HG02610 (cell line): ENCODE measurements at regions not wholly inside any gene's neighbourhood (a gene's known extent, or its start where the extent isn't known, plus 50 kb on each side); places are given as distances from the start of the nearest gene placed in this dataset.
"Not testable (repeated sequence)": the region's sequence is repeated elsewhere in the genome, so short reads cannot be mapped to it uniquely, and the experiment has no call there.

Experiments used
- ATAC-seq: cut with Tn5 transposase; IDR thresholded peaks from one replicate; pipeline ENCODE4 v1.9.1; 2021; ENCODE audit warnings: mild to moderate bottlenecking, moderate library complexity; ENCODE audit not compliant: unreplicated experiment

GRCh38 chr6:120534954-120535353, 799.3 kb downstream of the TBC1D32 start:
- no peak for ATAC-seq

GRCh38 chr6:120526576-120526975, 807.7 kb downstream of the TBC1D32 start:
- no peak for ATAC-seq

GRCh38 chr6:120514544-120514943, 819.7 kb downstream of the TBC1D32 start:
- ATAC-seq, result no peak

GRCh38 chr6:120511712-120512111, 822.6 kb downstream of the TBC1D32 start:
- no peak for ATAC-seq

- no peak for ATAC-seq
These were observed 835.6 kb downstream of the TBC1D32 start for GRCh38 chr6:120498711-120499110.

- ATAC-seq, result no peak
These were observed 837.6 kb downstream of the TBC1D32 start for GRCh38 chr6:120496661-120497060.

- ATAC-seq, result no peak
These were observed 840.8 kb downstream of the TBC1D32 start for GRCh38 chr6:120493505-120493904.

GRCh38 chr6:120489941-120490340, 844.3 kb downstream of the TBC1D32 start:
- no peak for ATAC-seq

- ATAC-seq, result no peak
These were observed 850.1 kb downstream of the TBC1D32 start for GRCh38 chr6:120484146-120484545.

- ATAC-seq, result no peak
These were observed 855.6 kb downstream of the TBC1D32 start for GRCh38 chr6:120478650-120479049.

- no peak for ATAC-seq
These were observed 860.5 kb downstream of the TBC1D32 start for GRCh38 chr6:120473804-120474203.

GRCh38 chr6:120468486-120468885, 865.8 kb downstream of the TBC1D32 start:
- ATAC-seq, result no peak

- ATAC-seq, result no peak
These were observed 882.8 kb downstream of the TBC1D32 start for GRCh38 chr6:120451508-120451907.

- ATAC-seq, result no peak
These were observed 886.7 kb downstream of the TBC1D32 start for GRCh38 chr6:120447605-120448004.

GRCh38 chr6:120432840-120433239, 901.4 kb downstream of the TBC1D32 start:
- not testable (repeated sequence) for ATAC-seq

GRCh38 chr6:120431841-120432240, 902.4 kb downstream of the TBC1D32 start:
- ATAC-seq, result no peak

- ATAC-seq, result no peak
These were observed 922.9 kb downstream of the TBC1D32 start for GRCh38 chr6:120411394-120411793.

GRCh38 chr6:120410586-120410985, 923.7 kb downstream of the TBC1D32 start:
- no peak for ATAC-seq

GRCh38 chr6:120407696-120408095, 926.6 kb downstream of the TBC1D32 start:
- no peak for ATAC-seq

- no peak for ATAC-seq
These were observed 928.3 kb downstream of the TBC1D32 start for GRCh38 chr6:120405947-120406346.

- ATAC-seq, result no peak
These were observed 938.5 kb downstream of the TBC1D32 start for GRCh38 chr6:120395784-120396183.

GRCh38 chr6:120395330-120395729, 939.0 kb downstream of the TBC1D32 start:
- no peak for ATAC-seq

- no peak for ATAC-seq
These were observed 941.3 kb downstream of the TBC1D32 start for GRCh38 chr6:120392941-120393340.

- ATAC-seq, result no peak
These were observed 949.6 kb downstream of the TBC1D32 start for GRCh38 chr6:120384671-120385070.
